ENCODE measurements at regions not wholly inside any gene's neighbourhood (a gene's known extent, or its start where the extent isn't known, plus 50 kb on each side); places are given as distances from the start of the nearest gene placed in this dataset.

GRCh38 chr10:129253865-129254179 lies 213.2 kb upstream of the MGMT start:
- Mint-ChIP-seq H3K27ac (no peak overlapping the region), H3K27me3 (peaks cover 0 to 30% (median 3%) of the 10 kb centered on the region in 5 donors), H3K36me3 (peaks cover 0 to 13% (median 0%) of the 10 kb centered on the region in 3 donors), H3K9me3 (peaks cover 0 to 17% (median 6%) of the 10 kb centered on the region in 9 donors), H3K4me3 (no peak overlapping the region), H3K4me1 (peaks cover 0 to 10% (median 3%) of the 10 kb centered on the region in 4 donors)
- ATAC-seq: no peak
- no peak for DNase-seq
- POLR2A ChIA-PET: interaction anchor here (0.6 kb wide), 1 partner anchor 201 kb away, joined by 3 read pairs; no protein-coding TSS in a partner anchor

DNA sequence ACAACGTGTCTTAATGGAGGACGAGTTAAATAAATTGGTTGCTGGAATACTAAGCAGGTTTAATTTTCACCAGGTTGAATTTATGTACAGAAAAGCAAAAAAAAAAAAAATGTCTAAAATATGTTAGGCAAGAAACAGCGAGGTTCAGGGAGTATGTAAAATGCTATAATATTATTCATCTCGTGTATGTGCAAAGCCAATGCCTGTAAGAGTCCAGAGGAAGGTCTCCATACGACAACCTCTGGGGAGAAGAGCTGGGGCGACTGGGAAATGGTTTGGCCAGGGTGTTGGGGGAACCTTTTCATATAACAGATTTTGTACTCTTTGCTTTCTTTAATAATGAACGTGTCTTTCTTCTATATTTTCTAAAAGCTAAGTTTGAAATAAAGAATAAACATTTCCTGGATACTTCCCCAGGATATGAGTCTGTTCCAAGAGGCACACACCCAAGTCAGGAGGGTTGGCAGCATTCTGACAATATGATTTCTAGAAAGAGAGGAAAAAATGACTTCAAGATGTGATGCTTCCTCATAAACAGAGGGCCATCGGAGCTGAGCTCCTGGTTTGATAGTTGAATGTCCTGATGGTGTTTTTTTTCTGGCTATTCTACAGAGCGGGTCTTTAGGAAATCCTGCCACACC lies 208.6 kb upstream of the MGMT start:
- no peak overlapping the region for H3K4me3 Mint-ChIP-seq
- ATAC-seq (no peak), DNase-seq (no peak)
- POLR2A ChIA-PET: no interaction called here
- peaks cover 0 to 2% (median 0%) of the 10 kb centered on the region in 9 donors for H3K9me3 Mint-ChIP-seq
- H3K36me3 Mint-ChIP-seq: no peaks in the 10 kb centered on the region
- H3K27ac Mint-ChIP-seq: peak overlapping the region in 1 of 10 donors; percentile 17
- H3K4me1 Mint-ChIP-seq: peaks cover 0 to 4% (median 2%) of the 10 kb centered on the region in 4 donors
- H3K27me3 Mint-ChIP-seq: peaks cover 0 to 4% (median 2%) of the 10 kb centered on the region in 5 donors

DNA sequence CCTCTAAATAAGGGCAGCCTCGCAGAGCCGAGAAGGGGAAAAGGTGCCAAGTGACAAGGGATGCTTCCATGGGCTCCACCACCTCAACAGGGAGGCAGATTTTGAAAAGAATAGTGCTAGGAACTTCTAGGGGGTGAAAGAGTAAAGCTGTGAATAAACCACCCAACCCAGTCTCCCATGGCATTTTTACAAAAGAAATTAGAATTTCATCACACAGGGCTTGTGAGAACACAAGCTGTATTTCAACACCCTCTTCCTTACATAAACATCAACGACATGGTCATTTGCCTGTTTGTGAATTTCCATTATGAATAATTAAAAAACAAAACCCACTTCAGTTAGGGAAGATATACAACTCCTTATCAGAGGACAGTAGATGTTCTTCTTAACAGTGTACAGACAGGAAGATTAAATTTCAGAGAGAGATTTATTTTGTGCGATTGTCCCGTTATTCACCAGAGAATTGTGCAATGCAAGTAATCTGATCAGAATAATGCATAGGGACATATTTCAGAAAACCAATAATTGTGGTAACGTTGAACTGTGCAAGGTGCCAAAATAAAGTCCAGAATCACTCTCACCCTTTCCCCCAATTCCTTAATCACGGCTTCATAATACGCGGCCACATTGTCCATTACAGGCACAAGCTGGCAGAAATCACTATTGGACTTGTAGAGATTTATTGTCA lies 207.8 kb upstream of the MGMT start:
- H3K27ac Mint-ChIP-seq: peak overlapping the region in 1 of 10 donors; percentile 25
- H3K4me1 Mint-ChIP-seq: no peaks in the 10 kb centered on the region
- no peak overlapping the region for H3K4me3 Mint-ChIP-seq
- H3K27me3 Mint-ChIP-seq: no peaks in the 10 kb centered on the region
- no peaks in the 10 kb centered on the region for H3K9me3 Mint-ChIP-seq
- no peaks in the 10 kb centered on the region for H3K36me3 Mint-ChIP-seq
- no peak for ATAC-seq
- POLR2A ChIA-PET: no interaction called here
- no peak for DNase-seq

- Mint-ChIP-seq H3K4me1 (peaks cover 8 to 10% (median 9%) of the 10 kb centered on the region in 4 donors), H3K36me3 (no peaks in the 10 kb centered on the region), H3K4me3 (no peak overlapping the region), H3K27me3 (peaks cover 5 to 13% (median 7%) of the 10 kb centered on the region in 5 donors), H3K9me3 (peaks cover 0 to 7% (median 0%) of the 10 kb centered on the region in 9 donors), H3K27ac (no peak overlapping the region)
- ATAC-seq (no peak), DNase-seq (no peak)
- POLR2A ChIA-PET: no interaction called here
These were observed 194.9 kb upstream of the MGMT start for GRCh38 chr10:129272176-129272575.

DNA sequence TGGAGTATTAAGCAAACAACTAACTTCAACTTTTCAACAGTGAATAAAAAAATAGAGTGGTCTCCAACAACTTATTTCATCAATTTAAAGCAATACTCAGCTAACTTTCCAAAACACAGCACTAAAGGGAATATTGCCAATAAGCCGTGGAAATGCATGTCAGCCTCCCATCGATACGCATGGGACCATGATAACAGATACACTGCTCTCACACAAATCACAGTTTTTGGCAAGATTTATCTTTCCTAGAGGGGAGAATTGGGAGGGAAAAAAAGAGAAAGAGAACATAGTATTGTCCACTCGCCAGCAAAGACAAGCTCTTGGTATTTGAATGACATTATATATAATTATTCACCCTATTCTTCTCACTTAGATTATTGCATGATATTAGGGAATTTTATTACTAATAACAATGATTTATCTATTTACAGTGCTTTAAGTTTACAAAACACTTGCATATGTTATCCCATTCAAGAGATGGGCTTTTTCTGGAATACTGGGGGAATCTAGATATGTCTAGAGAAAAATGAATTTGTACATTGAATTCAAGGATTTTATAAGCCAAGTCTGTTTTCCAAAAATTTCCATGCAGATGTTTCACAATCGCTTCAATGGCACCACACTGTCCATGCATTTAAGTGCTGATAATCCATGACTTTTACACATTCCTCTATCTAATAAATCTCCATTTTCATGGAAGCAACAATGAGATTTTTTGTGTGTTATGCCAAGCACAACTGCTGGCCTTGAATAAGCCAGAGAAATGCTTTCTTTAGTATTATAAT lies 194.0 kb upstream of the MGMT start:
- no peak for DNase-seq
- peaks cover 0 to 7% (median 0%) of the 10 kb centered on the region in 9 donors for H3K9me3 Mint-ChIP-seq
- peaks cover 8 to 22% (median 12%) of the 10 kb centered on the region in 5 donors for H3K27me3 Mint-ChIP-seq
- no peak for ATAC-seq
- POLR2A ChIA-PET: no interaction called here
- H3K4me1 Mint-ChIP-seq: peaks cover 8 to 12% (median 9%) of the 10 kb centered on the region in 4 donors
- no peak overlapping the region for H3K4me3 Mint-ChIP-seq
- no peaks in the 10 kb centered on the region for H3K36me3 Mint-ChIP-seq
- no peak overlapping the region for H3K27ac Mint-ChIP-seq

DNA sequence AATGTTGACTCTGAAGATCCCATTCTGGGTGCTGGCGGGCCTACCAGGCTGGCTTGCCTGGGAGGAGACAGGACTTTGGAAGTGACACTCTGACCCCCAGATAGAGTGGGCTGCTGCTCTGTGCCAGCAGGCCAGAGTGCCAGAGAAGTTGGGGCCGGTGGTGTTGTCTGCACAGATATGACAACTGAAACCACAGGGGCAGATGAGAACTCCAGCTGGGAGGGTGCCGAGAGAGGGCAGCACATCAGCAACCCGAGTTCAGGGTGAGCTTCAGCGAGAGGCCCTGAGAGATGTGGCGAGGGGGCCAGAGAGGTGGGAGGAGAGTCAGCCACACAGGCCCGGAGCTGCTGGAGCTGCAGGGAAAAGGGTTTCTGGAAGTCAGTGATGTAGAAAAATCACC lies 193.2 kb upstream of the MGMT start:
- no peak for DNase-seq
- peaks cover 0 to 7% (median 0%) of the 10 kb centered on the region in 9 donors for H3K9me3 Mint-ChIP-seq
- H3K4me1 Mint-ChIP-seq: peaks cover 8 to 12% (median 9%) of the 10 kb centered on the region in 4 donors
- no peak for ATAC-seq
- H3K27me3 Mint-ChIP-seq: peaks cover 8 to 26% (median 13%) of the 10 kb centered on the region in 5 donors
- H3K27ac Mint-ChIP-seq: no peak overlapping the region
- POLR2A ChIA-PET: no interaction called here
- no peaks in the 10 kb centered on the region for H3K36me3 Mint-ChIP-seq
- no peak overlapping the region for H3K4me3 Mint-ChIP-seq

GRCh38 chr10:129274748-129275474 lies 192.1 kb upstream of the MGMT start:
- peaks cover 6 to 26% (median 13%) of the 10 kb centered on the region in 5 donors for H3K27me3 Mint-ChIP-seq
- H3K27ac Mint-ChIP-seq: no peak overlapping the region
- POLR2A ChIA-PET: no interaction called here
- peaks cover 8 to 12% (median 9%) of the 10 kb centered on the region in 4 donors for H3K4me1 Mint-ChIP-seq
- H3K36me3 Mint-ChIP-seq: no peaks in the 10 kb centered on the region
- ATAC-seq: no peak
- H3K9me3 Mint-ChIP-seq: peaks cover 0 to 4% (median 0%) of the 10 kb centered on the region in 9 donors
- no peak for DNase-seq
- H3K4me3 Mint-ChIP-seq: no peak overlapping the region

DNA sequence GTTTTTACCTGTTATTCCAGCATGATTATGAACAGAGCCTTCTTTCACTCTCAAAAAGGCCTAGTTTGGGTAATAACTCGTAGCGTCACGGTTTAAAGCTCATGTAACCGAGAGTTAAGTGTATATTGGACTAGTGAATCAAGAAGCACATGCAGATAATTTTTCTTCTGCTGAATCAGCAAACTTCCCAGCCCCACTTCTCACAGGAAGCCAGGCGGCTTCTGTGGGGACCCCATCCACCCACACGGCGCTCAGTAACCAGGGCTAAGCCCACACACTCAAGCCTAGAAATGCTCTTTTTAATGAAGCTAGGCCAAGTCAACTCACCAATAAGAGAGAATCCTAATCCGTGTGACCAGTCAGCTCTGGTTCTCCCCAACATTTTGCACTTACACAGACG lies 191.2 kb upstream of the MGMT start:
- POLR2A ChIA-PET: no interaction called here
- Mint-ChIP-seq H3K36me3 (no peaks in the 10 kb centered on the region), H3K4me1 (peaks cover 8 to 12% (median 9%) of the 10 kb centered on the region in 4 donors), H3K4me3 (no peak overlapping the region), H3K9me3 (peaks cover 0 to 2% (median 0%) of the 10 kb centered on the region in 9 donors), H3K27me3 (peaks cover 9 to 27% (median 13%) of the 10 kb centered on the region in 5 donors), H3K27ac (peak overlapping the region in 1 of 10 donors; percentile 26)
- ATAC-seq: no peak
- DNase-seq: no peak

GRCh38 chr10:129277084-129277483 lies 190.0 kb upstream of the MGMT start:
- Mint-ChIP-seq H3K27me3 (peaks cover 14 to 37% (median 20%) of the 10 kb centered on the region in 5 donors), H3K36me3 (peaks cover 0 to 9% (median 0%) of the 10 kb centered on the region in 3 donors), H3K27ac (no peak overlapping the region), H3K4me3 (no peak overlapping the region), H3K9me3 (peaks cover 0 to 11% (median 6%) of the 10 kb centered on the region in 9 donors), H3K4me1 (peaks cover 8 to 12% (median 9%) of the 10 kb centered on the region in 4 donors)
- DNase-seq (no peak), ATAC-seq (no peak)
- POLR2A ChIA-PET: no interaction called here

DNA sequence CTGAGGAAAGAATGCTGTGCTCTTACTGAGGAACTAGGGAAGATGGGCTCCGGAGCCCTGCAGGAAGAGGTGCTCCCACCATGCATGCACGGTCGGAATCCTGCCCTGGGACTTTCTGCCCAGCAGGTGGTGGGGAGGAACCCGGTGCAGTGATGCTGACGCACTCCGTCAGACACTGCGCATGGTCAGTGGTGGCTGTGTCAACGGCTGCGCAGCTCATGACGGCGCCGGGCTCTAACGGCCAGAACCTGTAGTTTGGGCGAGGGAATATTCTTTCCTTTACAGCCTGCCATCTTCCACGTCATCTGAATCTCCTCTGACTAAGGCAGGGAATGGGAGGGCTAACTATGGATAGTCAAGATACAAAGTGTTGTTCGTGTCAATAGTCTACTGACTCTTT lies 189.2 kb upstream of the MGMT start:
- Mint-ChIP-seq H3K36me3 (peaks cover 0 to 9% (median 0%) of the 10 kb centered on the region in 3 donors), H3K9me3 (peaks cover 0 to 14% (median 6%) of the 10 kb centered on the region in 9 donors), H3K27me3 (peaks cover 14 to 37% (median 20%) of the 10 kb centered on the region in 5 donors), H3K4me3 (no peak overlapping the region), H3K27ac (no peak overlapping the region), H3K4me1 (peaks cover 8 to 12% (median 9%) of the 10 kb centered on the region in 4 donors)
- POLR2A ChIA-PET: no interaction called here
- no peak for ATAC-seq
- DNase-seq: no peak

GRCh38 chr10:129278686-129279085 lies 188.4 kb upstream of the MGMT start:
- Mint-ChIP-seq H3K4me3 (no peak overlapping the region), H3K9me3 (peaks cover 0 to 14% (median 6%) of the 10 kb centered on the region in 9 donors), H3K27me3 (peaks cover 14 to 37% (median 20%) of the 10 kb centered on the region in 5 donors), H3K27ac (no peak overlapping the region), H3K4me1 (peaks cover 8 to 12% (median 9%) of the 10 kb centered on the region in 4 donors), H3K36me3 (peaks cover 0 to 9% (median 0%) of the 10 kb centered on the region in 3 donors)
- ATAC-seq (no peak), DNase-seq (no peak)
- POLR2A ChIA-PET: no interaction called here

GRCh38 chr10:129279446-129280154 lies 187.4 kb upstream of the MGMT start:
- ATAC-seq: no peak

More at GRCh38 chr10:129279446-129280154, 187.4 kb upstream of the MGMT start:
- Mint-ChIP-seq H3K27me3 (peaks cover 14 to 37% (median 20%) of the 10 kb centered on the region in 5 donors), H3K4me3 (no peak overlapping the region), H3K9me3 (peaks cover 0 to 14% (median 6%) of the 10 kb centered on the region in 9 donors), H3K4me1 (peaks cover 8 to 12% (median 9%) of the 10 kb centered on the region in 4 donors), H3K27ac (peak overlapping the region in 1 of 10 donors; percentile 38), H3K36me3 (peaks cover 0 to 9% (median 0%) of the 10 kb centered on the region in 3 donors)
- no peak for DNase-seq
- POLR2A ChIA-PET: no interaction called here
